Progenitor cell of endocrine pancreas (in vitro differentiated cells): ENCODE measurements at regions not wholly inside any gene's neighbourhood (a gene's known extent, or its start where the extent isn't known, plus 50 kb on each side); places are given as distances from the start of the nearest gene placed in this dataset.

ENCODE experiments used
- DNase-seq: peaks from one replicate; pipeline ENCODE4 v3.0.0; 2021; ENCODE audit warnings: low spot score; ENCODE audit not compliant: unreplicated experiment
- H3K27ac Mint-ChIP-seq: 2 replicates; pipeline ENCODE4 v1.8.0; 2021; ENCODE audit warnings: mild to moderate bottlenecking, moderate library complexity, mixed read lengths
- H3K27me3 Mint-ChIP-seq: 2 replicates; pipeline ENCODE4 v1.8.0; 2021; ENCODE audit warnings: mixed read lengths
- H3K36me3 Mint-ChIP-seq: 2 replicates; pipeline ENCODE4 v1.8.0; 2022; ENCODE audit warnings: mixed read lengths; ENCODE audit not compliant: insufficient read depth
- H3K4me1 Mint-ChIP-seq: 2 replicates; pipeline ENCODE4 v1.8.0; 2021; ENCODE audit warnings: low read depth, mixed read lengths
- H3K4me3 Mint-ChIP-seq: 2 replicates; pipeline ENCODE4 v1.8.0; 2021; ENCODE audit warnings: low read depth, mild to moderate bottlenecking, moderate library complexity, mixed read lengths
- H3K9me3 Mint-ChIP-seq: 2 replicates; pipeline ENCODE4 v1.8.0; 2021; ENCODE audit warnings: low read depth, mixed read lengths
- TF ChIP-seq, protein P1 (sequence below): fragments of 200-600 bp; sonication (generic); IDR thresholded peaks from one replicate; pipeline ENCODE4 v1.5.0; 2021; ENCODE audit warnings: antibody characterized with exemption, mild to moderate bottlenecking; ENCODE audit not compliant: unreplicated experiment

DNA sequence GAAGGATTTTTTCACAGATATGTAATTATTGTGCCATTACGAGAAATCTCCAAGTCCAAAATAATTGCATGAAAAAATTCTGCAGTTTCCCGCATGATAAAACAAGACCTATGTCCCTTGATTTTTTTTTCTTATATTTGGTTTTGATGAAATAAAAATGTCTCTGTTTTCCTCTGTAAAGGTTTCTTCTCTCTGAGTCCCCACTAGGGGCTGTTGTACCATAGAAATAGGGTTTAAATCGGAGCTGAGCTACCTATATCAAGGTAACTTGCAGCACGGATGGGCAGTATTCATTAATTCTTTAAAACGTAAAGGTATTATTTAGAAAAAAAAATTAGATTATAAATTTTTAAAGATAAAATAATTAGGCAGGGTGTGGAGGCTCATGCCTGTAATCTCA lies 66.6 kb upstream of the IGF1R start:
- no peak overlapping the region for H3K4me3 Mint-ChIP-seq
- DNase-seq = no peak
- no peak overlapping the region for H3K27ac Mint-ChIP-seq
- H3K36me3 Mint-ChIP-seq = no peaks in the 10 kb centered on the region
- H3K4me1 Mint-ChIP-seq = peaks cover 7% of the 10 kb centered on the region
- peaks cover 42% of the 10 kb centered on the region for H3K27me3 Mint-ChIP-seq
- TF ChIP-seq, protein P1, sequence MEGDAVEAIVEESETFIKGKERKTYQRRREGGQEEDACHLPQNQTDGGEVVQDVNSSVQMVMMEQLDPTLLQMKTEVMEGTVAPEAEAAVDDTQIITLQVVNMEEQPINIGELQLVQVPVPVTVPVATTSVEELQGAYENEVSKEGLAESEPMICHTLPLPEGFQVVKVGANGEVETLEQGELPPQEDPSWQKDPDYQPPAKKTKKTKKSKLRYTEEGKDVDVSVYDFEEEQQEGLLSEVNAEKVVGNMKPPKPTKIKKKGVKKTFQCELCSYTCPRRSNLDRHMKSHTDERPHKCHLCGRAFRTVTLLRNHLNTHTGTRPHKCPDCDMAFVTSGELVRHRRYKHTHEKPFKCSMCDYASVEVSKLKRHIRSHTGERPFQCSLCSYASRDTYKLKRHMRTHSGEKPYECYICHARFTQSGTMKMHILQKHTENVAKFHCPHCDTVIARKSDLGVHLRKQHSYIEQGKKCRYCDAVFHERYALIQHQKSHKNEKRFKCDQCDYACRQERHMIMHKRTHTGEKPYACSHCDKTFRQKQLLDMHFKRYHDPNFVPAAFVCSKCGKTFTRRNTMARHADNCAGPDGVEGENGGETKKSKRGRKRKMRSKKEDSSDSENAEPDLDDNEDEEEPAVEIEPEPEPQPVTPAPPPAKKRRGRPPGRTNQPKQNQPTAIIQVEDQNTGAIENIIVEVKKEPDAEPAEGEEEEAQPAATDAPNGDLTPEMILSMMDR = peak; percentile 55
- H3K9me3 Mint-ChIP-seq = no peaks in the 10 kb centered on the region

DNA sequence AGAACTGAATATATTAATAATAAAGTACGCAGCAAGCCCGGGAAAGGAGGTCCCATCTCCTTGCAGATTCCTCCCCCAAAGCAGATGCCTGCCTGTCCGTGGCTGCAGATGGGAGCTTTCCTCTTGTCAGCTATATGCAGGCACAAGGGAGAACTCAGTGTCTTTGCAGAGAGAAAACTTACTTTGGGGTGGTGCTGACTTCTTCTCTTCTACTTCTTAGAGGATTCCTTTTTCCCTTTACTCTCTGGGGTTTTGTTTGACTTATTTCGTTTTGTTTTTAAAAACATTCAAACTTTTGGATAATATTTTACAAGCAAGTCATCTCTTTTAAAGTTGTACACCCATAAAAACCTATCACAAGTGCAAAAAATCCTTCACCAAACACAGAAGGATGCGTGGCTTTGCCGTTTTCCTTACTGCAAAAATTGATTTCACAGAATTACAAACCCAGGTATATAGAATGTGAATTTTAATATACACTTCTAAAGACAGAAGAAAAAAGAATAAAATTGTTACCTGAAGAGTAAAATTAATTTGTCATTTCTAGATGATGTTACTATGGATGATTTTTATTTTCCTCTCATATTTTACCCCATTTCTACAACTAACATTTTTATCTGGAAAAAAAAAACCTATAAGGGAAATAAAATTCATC lies 65.3 kb upstream of the IGF1R start:
- TF ChIP-seq, protein P1 = no peak
- no peak for DNase-seq
- Mint-ChIP-seq H3K27ac (no peak overlapping the region), H3K9me3 (no peaks in the 10 kb centered on the region), H3K27me3 (peaks cover 42% of the 10 kb centered on the region), H3K4me1 (peaks cover 7% of the 10 kb centered on the region), H3K36me3 (no peaks in the 10 kb centered on the region), H3K4me3 (no peak overlapping the region)

DNA sequence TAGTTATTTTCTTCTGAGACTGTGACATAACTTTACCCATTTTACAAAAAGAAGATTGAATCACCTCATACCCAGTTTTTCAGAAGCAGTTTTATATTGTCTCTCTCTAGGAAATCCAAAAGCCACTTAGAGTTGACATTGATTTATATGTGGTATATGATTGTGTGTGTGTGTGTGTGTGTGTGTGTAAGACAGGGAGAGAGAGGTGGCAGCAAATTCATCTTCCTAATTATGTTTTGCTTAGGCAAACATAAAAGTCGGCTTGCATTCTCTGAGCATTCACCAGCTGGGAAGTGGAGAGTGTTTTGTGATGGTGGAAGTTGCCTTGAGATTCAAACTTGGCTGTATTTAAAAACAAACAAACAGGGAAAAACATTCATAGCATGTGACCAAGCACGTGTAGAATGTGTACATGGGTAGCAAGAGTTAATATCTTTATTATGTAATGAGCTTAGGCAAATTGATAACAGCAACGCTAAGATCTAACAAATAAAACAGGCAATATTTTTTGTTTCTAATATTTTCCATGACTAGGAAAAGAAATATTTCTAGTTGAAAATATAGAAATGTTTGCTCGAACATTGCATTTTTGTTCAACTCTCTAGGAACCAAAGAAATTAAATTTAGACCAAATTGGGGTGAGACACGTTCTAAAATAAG lies 64.4 kb upstream of the IGF1R start:
- H3K27me3 Mint-ChIP-seq = peaks cover 45% of the 10 kb centered on the region
- no peak overlapping the region for H3K27ac Mint-ChIP-seq

DNA sequence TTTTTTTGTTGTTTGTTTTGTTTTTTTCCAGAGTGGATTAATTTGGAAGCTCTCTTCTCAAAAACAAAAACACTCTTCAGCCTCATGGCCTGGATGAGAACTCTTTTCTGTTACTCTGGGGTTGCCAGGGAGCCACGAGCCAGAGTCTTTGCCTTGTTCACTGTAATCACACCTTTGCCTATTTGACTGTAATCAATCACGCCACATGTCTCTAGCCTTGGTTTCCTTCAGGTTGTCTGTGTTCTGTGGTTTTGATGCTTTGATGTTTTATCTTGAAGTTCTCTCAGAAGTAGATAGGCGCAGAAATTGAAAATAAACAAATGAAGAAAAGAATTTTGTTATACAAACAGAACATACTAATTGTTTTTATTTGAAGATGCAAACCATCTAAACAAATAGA lies 62.3 kb upstream of the IGF1R start:
- no peak overlapping the region for H3K27ac Mint-ChIP-seq
- no peak overlapping the region for H3K4me3 Mint-ChIP-seq
- H3K9me3 Mint-ChIP-seq = no peaks in the 10 kb centered on the region
- H3K4me1 Mint-ChIP-seq = peaks cover 7% of the 10 kb centered on the region
- H3K27me3 Mint-ChIP-seq = peaks cover 53% of the 10 kb centered on the region
- TF ChIP-seq, protein P1 = no peak
- H3K36me3 Mint-ChIP-seq = no peaks in the 10 kb centered on the region
- DNase-seq = no peak

More for the DNA sequence above, 64.4 kb upstream of the IGF1R start:
- Mint-ChIP-seq H3K4me1 (peaks cover 7% of the 10 kb centered on the region), H3K36me3 (no peaks in the 10 kb centered on the region), H3K4me3 (no peak overlapping the region), H3K9me3 (no peaks in the 10 kb centered on the region)
- DNase-seq = no peak
- TF ChIP-seq, protein P1 = no peak

DNA sequence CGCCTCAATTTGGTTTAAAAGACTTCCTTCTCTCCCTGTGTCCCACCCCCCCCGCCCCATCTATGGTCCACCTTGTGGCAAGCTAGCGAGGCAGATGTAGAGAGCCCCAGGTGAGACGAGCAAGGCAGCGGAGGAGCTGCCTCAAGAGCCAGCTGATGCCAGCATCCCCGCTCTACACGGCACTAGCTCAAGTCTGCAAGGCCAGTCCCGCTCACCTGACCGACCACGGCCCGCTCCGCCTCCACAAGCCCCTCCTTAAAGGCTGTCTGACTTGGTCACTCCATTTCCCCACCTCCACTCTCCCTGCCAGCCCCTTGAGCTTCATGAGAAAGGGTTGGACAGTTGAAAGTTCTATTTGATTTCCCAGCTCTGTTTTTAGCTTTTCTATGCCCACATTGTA lies 56.2 kb upstream of the IGF1R start:
- DNase-seq = no peak
- peaks cover 55% of the 10 kb centered on the region for H3K27me3 Mint-ChIP-seq
- no peaks in the 10 kb centered on the region for H3K36me3 Mint-ChIP-seq
- H3K4me3 Mint-ChIP-seq = no peak overlapping the region
- no peaks in the 10 kb centered on the region for H3K9me3 Mint-ChIP-seq
- H3K27ac Mint-ChIP-seq = no peak overlapping the region
- TF ChIP-seq, protein P1 = no peak
- no peaks in the 10 kb centered on the region for H3K4me1 Mint-ChIP-seq
